Kidney capillary endothelial cell (primary cell): ENCODE measurements at regions not wholly inside any gene's neighbourhood (a gene's known extent, or its start where the extent isn't known, plus 50 kb on each side); places are given as distances from the start of the nearest gene placed in this dataset.

Source experiments
- DNase-seq: peaks from one replicate; pipeline ENCODE4 v3.0.0-alpha.2; 2018; ENCODE audit warnings: low spot score

DNA sequence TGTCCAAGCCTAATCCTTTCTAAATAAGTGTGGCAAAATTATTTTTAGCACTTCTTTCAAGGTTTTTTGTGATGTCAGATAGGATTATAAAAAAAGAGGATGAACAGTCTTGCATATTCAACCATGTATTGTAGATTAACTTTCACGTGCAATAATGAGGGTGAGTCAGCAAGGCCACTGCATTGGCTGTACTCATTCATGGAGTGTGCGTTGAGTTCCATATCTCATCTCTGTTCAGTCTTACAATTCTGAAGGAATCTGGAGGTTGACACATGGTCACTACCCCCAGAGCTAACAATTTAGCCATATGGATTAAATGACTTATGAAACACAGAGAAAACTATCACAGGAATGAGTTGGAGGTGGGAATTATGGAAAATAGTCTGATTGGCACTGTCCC is 810.5 kb downstream of the SLC4A3 start:
- DNase-seq = no peak

DNA sequence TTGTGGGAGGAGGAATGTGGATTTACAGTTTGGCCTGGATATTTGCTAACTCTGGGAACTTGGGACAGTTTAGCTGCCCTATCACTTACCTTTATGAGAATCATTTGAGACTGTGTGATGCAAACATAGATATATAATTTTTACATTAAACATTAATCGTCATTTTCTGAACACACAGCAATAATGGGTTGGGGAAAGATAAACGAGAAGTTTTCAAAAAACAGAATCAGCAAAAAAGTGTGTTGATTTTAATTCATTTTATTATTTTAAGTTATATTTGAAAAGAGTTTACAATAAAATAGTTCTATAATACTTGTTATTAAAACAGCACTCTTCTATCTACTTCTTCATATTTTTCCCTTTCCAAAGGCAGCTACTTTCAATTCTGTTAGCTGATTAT is 813.3 kb downstream of the SLC4A3 start:
- DNase-seq = no peak

DNA sequence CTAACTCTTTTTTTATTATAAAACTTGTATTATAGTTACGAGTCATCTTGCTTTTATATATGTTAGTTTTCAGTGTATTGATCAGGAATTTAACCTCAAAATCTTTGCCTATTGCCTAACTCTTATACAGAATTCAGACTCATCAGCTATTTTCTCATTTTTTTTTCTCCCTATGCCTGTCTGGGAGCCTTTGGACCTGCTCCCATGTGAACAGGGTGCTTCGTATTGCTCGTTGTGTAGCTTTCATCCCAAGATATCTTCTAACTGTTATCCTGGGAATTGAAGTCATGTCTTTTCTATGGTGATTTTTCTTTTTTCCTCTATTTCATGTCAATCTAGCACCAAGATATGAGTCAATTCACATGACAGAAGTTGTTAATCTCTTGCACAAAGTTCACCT is 814.0 kb downstream of the SLC4A3 start:
- DNase-seq = no peak

DNA sequence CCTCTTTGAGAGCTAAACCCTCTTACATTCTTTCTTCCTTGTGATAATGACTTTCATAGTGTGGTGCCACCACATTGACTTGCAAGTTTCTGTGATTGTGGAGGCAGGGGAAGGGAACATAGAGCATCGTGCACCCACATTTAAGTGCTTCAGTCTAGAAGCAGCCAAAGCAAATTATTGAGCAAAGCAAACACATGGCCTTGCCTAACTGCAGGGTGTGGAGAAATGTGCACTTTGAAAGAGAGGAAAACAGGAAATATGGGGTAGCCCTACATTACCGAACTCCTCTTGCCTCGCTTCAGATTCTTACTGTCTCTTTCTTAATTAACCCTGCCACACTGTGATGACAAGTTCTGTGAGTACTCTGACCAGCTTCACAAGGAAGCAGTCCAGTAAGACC is 814.6 kb downstream of the SLC4A3 start:
- DNase-seq = no peak

DNA sequence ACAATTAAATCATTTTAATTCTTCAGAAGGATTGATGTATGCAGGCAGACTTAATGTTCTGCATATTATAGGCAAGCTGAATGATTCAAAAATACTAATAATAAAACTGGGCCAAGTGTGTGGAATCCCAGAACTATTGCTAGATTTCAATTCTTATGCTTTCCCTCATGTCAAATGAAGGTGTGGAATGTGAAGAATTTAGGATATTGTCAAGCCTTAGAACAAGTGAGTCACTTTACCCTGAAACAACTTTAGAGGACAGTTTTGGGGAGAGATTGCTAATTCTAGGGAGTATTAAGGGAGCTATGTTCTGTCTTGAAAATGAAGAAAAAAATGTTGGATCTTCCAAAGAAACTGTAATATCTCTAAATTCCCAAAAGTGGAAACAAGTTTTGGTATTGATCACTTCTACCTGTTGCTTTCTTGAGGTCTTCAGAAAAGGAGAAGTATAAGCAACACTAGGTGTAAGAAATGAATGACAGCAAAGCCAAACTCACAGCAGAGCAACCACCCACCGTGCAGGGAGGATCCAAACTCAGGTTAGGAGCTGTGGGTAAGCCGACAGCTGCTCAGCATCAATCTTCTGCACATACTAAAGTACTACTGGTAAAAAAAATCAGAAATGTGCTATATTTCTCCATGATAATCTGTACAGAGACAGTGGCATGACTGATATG is 818.1 kb downstream of the SLC4A3 start:
- DNase-seq = no peak

DNA sequence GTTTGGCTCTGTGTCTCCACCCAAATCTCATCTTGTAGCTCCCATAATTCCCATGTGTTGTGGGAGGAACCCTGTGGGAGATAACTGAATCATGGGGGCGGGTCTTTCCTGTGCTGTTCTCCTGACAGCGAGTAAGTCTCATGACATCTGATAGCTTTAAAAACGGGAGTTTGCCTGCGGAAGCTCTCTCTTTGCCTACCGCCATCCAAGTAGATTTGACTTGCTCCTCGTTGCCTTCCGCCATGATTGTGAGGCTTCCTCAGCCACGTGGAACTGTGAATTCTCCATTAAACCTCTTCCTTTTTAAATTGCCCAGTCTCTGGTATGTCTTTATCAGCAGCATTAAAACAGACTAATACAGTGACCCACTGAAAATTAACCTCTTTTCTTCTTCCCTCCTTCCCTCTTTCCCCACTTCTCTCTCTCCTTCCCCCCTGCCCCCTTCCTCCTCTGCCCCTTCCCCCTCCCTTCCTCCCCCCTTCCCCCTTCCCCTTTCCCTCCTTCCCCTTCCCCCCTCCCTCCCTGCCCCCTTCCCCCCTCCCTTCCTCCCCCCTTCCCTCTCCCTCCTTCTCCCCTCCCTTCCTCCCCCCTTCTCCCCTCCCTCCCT is 818.8 kb downstream of the SLC4A3 start:
- no peak for DNase-seq

DNA sequence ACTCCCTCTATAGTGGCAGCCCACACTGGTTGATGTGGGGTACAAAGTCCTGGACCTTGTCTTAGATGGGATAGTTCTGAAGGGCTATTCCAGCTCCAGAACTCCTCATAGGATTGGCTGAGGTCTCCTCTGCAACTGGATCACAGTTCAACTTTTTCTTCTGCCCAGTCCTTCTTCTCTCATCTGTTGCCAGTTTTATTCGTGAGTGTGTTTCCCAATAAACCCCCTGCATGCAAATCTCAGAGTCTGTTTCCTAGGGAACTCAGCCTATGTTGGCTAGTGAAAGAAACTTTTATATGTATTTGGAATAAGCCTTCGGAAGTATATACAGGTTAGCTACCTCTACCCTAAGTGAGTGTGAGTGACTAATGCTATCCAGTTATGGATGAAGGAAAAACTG is 823.4 kb downstream of the SLC4A3 start:
- no peak for DNase-seq

DNA sequence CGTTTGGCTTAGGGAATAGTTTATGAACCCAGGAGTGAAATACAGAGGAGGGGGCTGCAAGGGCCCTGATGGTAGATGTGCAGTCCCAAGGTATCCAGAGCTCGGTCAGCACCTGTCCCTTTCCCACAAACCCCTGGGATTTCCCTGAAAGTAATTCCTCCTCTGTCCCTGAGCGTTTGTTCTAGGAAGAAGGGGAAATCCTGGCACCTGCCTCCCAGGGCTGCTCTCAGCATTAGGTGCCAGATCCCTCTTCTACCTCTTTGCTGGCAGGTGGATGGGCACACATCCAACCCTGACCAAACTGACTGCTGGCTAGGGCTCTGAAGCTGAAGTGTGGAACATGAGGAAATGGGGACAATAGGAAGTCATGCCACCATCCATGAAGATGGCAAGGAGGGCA is 824.0 kb downstream of the SLC4A3 start:
- DNase-seq = no peak

DNA sequence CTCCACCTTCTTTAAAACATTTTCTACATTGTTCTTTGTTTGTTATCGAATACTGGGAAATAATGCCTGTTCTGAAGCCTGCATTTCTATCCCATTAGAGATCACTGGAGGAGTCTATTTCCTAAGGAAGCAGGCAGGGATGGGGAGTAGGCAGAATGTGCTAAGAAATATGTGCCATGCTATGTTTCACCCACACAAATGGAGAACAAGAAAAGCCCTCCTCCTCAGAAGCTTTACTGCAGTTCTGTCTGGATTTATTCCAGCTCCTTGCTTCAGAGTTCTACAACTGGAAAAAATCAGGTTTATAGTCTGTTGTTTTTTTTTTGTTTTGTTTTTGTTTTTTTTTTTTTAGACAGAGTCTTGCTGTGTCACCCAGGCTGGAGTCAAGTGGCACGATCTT is 825.1 kb downstream of the SLC4A3 start:
- DNase-seq = no peak

DNA sequence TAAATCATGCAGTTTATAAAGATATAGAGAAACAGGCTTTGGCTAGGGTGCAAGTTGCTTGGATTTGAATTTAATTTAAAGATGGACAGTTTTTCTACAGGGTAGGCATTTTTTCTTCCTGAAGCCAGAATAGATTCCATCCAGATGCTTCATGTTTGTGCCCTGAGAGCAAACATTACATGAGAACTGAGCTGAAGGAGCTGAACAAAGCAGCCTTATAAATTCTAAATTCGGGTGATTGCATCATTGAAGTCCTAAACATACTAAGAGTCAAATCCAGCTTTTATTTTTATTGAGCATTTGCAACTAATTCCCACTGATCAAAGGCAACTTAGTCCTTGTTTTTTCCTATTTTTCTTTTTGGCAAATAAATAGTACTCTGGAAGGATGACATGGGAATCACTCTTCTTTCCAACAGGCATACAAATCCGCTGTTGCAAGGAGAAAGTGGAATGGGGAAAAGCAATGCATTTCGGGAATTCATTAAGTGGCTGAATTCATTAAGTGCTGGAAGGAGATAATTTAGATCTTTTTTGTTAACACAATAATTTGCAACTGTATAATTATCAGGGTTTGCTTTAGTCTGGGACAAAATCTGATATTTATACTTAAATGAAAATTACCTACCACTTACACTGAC is 828.0 kb downstream of the SLC4A3 start:
- DNase-seq = no peak

DNA sequence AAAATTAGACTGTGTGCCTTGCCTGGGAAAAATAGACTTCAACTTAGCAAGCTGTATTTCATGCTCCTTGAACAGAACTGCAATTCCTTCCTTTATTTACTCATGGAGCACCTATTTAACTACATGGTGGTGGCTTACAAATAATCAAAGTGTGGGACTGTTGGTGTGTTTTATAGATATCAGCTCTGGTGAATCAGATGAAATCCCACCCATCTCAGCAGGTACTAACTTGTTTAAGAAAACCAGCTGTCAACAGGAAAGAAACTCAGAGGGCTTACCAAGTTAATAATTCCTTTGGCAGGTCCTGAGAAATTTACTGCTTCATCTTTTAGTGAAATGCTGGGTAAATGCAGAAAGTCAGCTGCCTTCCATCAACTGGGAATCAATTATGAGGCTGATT is 830.6 kb downstream of the SLC4A3 start:
- DNase-seq = no peak

DNA sequence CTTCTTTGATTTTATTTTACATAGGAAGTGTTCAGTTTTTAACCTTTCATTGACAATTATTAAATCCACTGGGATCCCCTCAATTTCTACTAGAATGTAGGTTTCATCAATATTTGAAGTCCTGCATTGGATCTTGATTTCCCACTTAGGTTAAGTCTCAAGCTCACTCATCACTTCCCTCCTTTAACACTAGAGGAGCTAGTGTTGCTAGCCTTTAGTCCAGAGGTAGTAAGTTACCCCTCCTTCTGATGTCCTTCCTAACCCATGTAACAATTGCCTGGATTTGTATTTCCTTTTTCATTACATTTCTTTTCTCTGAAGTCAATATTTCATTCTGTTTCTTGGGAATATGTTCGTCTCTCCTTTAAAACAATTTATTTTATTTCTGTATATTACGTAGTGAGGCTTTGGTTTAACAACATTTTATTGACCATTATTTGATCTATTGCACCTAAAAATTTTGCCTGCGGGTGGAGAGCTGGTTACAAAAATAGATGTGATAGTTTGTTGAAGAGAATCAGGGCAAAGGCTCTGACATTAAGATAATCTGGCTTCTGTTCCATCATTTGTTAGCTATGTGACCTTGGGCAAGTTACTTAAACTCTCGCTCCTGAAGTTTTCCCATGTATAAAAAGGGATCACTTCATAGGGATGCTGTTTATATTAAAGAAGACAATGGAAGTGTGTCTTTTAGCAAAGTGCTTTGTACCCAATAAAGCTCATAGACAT is 833.0 kb downstream of the SLC4A3 start:
- DNase-seq = no peak

DNA sequence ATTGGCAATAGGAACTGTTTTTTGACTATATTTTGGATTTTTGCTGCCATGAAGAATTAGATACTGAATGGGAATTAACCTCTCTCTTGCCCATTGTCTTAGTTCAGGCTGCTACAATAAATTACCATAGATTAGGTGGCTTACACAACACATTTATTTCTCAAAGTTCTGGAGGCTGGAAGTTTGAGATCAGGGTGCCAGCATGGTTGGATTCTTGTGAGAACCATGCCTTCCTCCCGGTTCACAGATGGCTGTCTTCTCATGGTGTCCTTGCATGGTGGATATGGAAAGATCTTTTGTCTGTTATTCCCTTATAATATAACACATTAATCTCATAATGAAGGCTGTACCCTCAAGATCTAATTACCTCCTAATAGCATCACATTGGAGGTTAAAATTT is 836.4 kb downstream of the SLC4A3 start:
- DNase-seq = no peak

DNA sequence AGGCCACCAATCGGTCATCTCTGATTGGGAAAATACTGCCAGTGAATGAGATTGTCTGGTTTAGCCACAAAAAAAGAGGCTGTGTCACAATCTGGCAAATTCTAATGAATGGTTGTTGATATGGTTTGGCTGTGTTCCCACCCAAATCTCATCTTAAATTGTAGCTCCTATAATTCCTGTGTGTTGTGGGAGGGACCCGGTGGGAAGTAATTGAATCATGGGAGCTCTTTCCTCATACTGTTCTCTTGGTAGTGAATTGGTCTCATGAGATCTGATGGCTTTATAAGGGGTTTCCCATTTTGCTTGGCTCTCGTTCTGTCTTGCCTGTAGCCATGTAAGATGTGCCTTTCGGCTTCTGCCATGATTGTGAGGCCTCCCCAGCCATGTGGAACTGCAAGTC is 838.3 kb downstream of the SLC4A3 start:
- DNase-seq = no peak

DNA sequence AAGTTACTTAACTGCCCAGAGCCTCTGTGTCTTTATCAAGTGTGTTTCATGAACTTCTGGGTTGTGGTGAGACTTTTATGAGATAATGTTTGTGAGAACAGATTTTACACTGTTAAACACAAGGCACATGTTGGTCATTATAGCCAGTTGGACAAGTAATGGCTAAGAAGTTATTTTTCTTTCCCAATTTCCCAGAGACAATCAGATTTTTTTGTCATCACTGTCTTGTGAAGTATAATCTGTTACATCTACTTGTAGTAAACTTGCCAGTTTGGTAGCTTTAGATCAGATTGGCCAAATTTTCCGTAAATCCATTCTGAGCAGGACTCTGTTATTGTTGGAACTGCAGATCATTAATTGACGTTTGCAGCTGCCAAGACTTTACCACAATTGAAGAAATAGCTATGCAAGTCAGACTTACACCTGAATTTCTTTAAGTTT is 838.8 kb downstream of the SLC4A3 start:
- DNase-seq = no peak

DNA sequence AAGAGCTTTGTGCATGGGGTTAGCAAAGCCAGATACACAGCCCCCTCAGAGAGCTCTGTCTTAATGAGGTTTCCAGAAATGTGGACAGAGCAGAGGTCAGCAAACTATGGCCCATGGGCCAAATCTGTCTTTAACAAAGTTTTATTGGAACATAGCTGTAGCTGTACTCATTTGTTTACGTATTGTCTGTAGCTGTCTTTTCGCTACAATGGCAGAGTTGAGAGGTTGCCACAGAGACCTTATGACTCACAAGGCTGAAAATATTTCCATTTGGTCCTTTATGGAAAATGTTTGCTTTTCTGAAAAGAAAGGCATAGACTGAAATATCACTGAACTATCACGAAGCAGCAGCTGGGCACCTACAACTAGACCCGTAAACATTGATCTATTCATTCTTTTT is 841.8 kb downstream of the SLC4A3 start:
- DNase-seq = no peak

DNA sequence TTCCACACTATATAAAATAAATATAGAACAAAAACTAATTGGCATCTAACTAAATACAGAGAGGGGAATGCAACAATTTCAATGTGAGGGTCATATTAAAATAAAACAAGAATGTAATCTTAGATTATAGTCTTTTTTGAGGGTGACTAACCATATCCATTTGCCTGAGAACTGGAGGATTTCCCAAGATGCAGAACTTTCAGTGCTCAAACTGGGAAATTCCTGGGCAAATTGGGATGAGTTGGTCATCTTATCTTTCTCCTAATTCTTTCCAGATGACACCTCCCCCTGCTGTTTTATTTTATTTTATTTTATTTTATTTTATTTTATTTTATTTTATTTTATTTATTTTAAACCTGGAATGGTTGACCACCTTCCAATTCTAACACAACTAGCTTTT is 846.2 kb downstream of the SLC4A3 start:
- DNase-seq = no peak

DNA sequence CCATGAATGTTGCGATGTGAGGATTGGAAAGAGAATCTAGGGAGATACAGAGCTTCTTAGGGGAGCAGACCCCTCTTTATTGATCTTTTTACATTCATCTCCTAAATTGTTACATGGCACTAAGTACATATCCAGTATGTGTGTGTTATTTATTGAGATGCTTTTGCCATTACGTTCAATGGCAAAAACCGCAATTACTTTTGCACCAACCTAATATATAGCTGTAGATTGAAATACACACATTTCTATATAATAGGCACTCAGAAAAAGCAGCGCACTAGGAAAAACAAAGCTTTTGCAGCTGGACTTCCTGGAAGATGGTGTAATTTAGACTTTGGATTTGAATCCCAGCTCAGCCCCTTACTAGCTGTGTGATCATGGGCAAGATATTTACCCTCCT is 849.4 kb downstream of the SLC4A3 start:
- DNase-seq = no peak

DNA sequence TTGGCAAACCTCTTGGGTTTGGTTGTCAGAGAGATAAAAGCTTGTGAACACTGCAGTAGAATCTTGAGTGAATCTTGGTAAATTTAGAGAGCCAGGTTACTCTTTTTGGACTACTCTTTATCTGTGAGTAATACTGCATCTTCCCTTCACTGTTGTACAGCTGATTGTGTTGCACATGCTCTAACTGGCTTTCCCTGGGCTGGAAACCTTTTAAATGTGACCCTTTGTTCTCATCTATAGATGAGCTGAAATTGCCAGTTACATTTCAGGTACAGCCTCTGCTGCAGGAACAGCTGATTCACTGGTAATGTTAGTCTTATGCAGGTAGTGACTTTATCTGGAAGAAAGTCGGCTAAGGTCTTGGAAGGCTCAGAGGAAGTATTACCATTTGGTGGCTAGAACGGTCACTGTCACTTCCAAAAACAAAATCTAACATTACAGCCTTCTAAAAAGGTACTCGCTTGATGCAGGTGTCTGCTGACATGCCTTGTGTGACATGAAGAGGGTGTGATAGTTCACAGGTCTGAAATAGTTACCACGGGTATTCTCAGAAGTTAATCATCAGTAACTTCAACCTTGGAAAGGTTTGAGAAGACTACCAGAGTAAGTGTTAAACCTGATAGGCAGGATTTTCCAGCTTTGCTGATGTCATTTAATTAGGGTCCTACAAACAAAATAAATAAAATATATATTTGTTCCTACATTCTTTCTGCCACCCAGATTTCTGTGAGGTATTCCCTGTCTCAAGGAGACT is 851.1 kb downstream of the SLC4A3 start:
- no peak for DNase-seq

DNA sequence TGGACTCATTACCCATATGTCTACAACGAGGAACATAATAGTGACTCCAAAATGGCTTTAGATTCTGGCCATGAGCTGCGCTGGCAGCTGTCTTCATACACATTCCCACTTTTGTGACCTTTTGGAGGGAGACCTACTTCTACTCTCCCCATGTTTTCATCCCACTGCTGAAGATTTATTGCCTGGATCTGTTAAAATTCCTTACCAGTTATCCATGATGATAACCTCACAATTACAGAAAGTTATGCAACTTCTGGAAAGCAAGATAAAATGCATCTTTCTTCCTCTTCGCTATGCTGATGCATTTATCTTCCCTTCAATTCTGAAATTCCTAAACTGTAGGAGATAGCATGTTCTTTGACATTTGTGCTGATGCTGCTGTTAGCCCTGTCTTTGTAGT is 855.3 kb downstream of the SLC4A3 start:
- no peak for DNase-seq

DNA sequence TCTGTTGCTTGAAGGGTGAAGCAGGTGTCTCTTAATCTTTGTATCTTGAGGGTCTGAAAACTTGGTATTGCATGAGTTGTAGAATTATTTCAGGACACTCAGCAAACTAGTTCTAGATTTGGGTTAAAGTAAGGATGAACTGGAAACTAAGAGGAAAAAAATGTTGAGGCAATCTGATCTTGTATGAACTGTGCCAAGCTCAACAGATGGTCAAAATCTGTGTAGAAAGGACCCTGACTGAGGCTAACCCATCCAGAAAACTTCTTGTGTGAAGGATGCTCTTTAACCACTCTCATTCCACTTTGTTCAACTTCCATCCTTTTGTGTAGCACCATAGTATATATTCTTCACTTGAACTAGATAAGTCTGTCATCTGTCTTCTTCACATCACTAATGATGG is 861.7 kb downstream of the SLC4A3 start:
- DNase-seq = no peak

DNA sequence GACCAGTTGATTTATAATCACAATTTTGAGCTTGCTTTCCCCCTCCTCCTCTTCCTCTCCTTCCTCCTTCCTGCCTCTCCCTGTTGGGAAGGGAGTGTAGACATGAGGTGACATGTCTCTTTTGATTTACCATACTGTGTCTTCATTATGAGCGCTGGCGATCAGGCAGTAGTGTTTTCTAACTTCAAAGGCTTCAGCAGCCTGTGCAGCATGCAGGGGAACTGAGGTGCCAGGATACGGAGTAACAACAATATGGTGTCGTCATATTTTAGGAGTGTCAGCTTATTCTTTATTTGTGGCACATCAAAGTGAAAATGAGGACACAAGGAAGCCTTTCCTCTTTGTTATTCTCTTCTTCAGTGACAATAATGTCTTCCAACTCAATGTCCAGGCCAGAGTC is 864.2 kb downstream of the SLC4A3 start:
- DNase-seq = no peak
